HG03354 (cell line): ENCODE measurements at regions not wholly inside any gene's neighbourhood (a gene's known extent, or its start where the extent isn't known, plus 50 kb on each side); places are given as distances from the start of the nearest gene placed in this dataset.
"Not testable (repeated sequence)": the region's sequence is repeated elsewhere in the genome, so short reads cannot be mapped to it uniquely, and the experiment has no call there.

Experiments used
- ATAC-seq: cut with Tn5 transposase; IDR thresholded peaks from one replicate; pipeline ENCODE4 v1.9.1; 2021; ENCODE audit warnings: mild to moderate bottlenecking; ENCODE audit not compliant: unreplicated experiment, poor library complexity, severe bottlenecking

GRCh38 chr6:140380427-140381218 is 1006.2 kb upstream of the CITED2 start:
- ATAC-seq, result no peak

GRCh38 chr6:140379919-140380318 is 1005.5 kb upstream of the CITED2 start:
- ATAC-seq, result no peak

GRCh38 chr6:140376209-140376608 is 1001.8 kb upstream of the CITED2 start:
- ATAC-seq, result no peak

GRCh38 chr6:140373728-140374127 is 999.3 kb upstream of the CITED2 start:
- ATAC-seq, result not testable (repeated sequence)

GRCh38 chr6:140372064-140372463 is 997.6 kb upstream of the CITED2 start:
- no peak for ATAC-seq

GRCh38 chr6:140370976-140371870 is 996.8 kb upstream of the CITED2 start:
- no peak for ATAC-seq

- ATAC-seq, result no peak
These were observed 996.0 kb upstream of the CITED2 start for GRCh38 chr6:140370441-140370840.

- ATAC-seq, result no peak
These were observed 992.5 kb upstream of the CITED2 start for GRCh38 chr6:140366991-140367390.

- no peak for ATAC-seq
These were observed 990.5 kb upstream of the CITED2 start for GRCh38 chr6:140364916-140365315.

- ATAC-seq, result no peak
These were observed 986.2 kb upstream of the CITED2 start for GRCh38 chr6:140360651-140361050.

- ATAC-seq, result no peak
These were observed 981.0 kb upstream of the CITED2 start for GRCh38 chr6:140355476-140355875.

GRCh38 chr6:140354296-140354695 is 979.8 kb upstream of the CITED2 start:
- no peak for ATAC-seq

GRCh38 chr6:140353536-140353935 is 979.1 kb upstream of the CITED2 start:
- no peak for ATAC-seq

- ATAC-seq, result no peak
These were observed 972.0 kb upstream of the CITED2 start for GRCh38 chr6:140346428-140346827.

GRCh38 chr6:140345935-140346334 is 971.5 kb upstream of the CITED2 start:
- no peak for ATAC-seq

- no peak for ATAC-seq
These were observed 969.9 kb upstream of the CITED2 start for GRCh38 chr6:140344142-140344913.

- ATAC-seq, result no peak
These were observed 968.7 kb upstream of the CITED2 start for GRCh38 chr6:140343128-140343527.

GRCh38 chr6:140341272-140341671 is 966.8 kb upstream of the CITED2 start:
- no peak for ATAC-seq

GRCh38 chr6:140340795-140341194 is 966.3 kb upstream of the CITED2 start:
- no peak for ATAC-seq

GRCh38 chr6:140339084-140339483 is 964.6 kb upstream of the CITED2 start:
- ATAC-seq, result not testable (repeated sequence)
